GM20000 (cell line): ENCODE measurements at regions not wholly inside any gene's neighbourhood (a gene's known extent, or its start where the extent isn't known, plus 50 kb on each side); places are given as distances from the start of the nearest gene placed in this dataset.
"Not testable (repeated sequence)": the region's sequence is repeated elsewhere in the genome, so short reads cannot be mapped to it uniquely, and the experiment has no call there.

ENCODE experiments used
- DNase-seq: peaks from one replicate; pipeline ENCODE4 v3.0.0; 2012; ENCODE audit warnings: low spot score
- CTCF ChIP-seq: IDR thresholded peaks from 2 replicates; pipeline ENCODE4 v1.5.1; 2012; ENCODE audit warnings: mild to moderate bottlenecking, control low read depth; ENCODE audit errors: extremely low read depth, missing control alignments

DNA sequence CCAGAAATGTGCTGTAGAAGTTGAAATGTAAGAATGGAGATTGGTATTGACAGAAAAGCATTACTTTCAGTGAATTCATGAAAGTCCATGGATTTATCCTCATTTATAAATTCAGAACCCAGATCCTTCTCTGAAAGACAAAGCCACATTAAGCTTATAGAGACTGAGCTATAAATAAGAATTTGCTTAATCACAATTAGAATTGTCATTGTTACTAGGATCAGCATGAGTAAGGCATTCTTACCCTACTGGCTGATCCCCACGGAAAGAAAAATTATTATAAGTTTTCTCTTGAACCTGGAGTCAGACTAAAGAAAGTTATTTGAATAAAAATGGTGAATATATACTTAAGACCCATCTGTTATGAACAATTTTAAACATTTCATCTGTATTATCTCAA lies 199.2 kb upstream of the DTNA start:
- no peak for TF ChIP-seq CTCF
- no peak for DNase-seq

GRCh38 chr18:34511435-34511834 lies 198.7 kb upstream of the DTNA start:
- no peak for DNase-seq

GRCh38 chr18:34511879-34512278 lies 198.2 kb upstream of the DTNA start:
- TF ChIP-seq CTCF = no peak
- no peak for DNase-seq

More at GRCh38 chr18:34511435-34511834, 198.7 kb upstream of the DTNA start:
- TF ChIP-seq CTCF = no peak

DNA sequence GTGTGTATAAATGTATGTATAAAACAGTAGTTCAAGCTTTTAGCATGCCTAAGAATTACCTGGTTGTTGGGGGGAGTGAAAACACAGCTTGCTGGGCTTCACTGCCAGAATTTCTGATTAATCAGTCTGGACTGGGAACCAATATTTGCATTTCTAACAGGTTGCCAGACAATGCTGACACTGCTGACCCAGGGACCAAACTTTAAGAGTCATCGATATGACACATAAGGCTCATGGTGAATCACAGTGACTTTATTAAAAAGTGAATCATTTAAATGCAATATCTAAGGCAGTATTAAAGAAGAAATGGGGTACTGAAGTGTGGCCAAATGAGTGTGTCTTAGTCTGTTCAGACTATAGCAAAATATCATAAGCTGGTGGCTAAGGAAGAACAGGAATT lies 195.9 kb upstream of the DTNA start:
- no peak for DNase-seq
- no peak for TF ChIP-seq CTCF

GRCh38 chr18:34514957-34515356 lies 195.1 kb upstream of the DTNA start:
- TF ChIP-seq CTCF = no peak
- DNase-seq = no peak

DNA sequence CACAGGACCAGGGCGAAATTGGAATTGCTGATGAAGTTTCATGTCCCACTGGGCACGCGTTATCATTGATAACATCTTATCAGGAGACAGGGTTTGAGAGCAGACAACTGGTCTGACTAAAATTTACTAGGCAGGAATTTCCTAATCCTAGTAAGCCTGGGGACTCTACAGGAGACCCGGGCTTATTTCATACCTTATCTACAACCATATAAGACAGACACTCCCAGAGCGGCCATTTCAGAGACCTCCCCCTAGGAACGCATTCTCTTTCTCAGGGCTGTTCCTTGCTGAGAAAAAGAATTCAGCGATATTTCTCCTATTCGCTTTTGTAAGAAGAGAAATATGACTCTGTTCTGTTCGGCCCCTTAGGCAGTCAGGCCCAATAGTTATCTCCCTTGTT lies 193.7 kb upstream of the DTNA start:
- DNase-seq = not testable (repeated sequence)

- not testable (repeated sequence) for DNase-seq
Measured at GRCh38 chr18:34516996-34517395, 193.1 kb upstream of the DTNA start.

DNA sequence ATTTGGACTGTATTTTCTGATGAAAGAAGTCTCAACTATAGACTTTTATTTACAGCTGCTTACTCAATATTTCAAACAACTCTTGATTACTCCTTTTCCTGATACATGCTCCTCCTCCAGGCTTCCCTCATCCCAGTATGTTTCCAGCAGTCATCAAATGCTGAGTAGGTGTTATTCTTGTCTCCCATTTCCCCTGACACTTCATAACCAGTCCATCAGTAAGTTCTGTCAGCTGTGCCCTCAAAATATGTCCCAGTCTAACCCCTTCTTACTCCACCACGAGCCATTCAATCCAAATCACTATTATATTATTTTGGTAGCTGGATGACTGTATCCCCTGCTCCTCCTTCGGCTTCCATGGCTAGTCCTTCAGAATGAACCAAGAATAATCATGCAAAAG lies 189.1 kb upstream of the DTNA start:
- no peak for DNase-seq

More for the DNA sequence above, 189.1 kb upstream of the DTNA start:
- no peak for TF ChIP-seq CTCF
